GM23338 (cell line): ENCODE measurements at regions not wholly inside any gene's neighbourhood (a gene's known extent, or its start where the extent isn't known, plus 50 kb on each side); places are given as distances from the start of the nearest gene placed in this dataset.

ENCODE experiments used
- ATAC-seq: fragments of 200-7000 bp; cut with Tn5 transposase; 3 replicates; pipeline ENCODE4 v1.9.1; 2020
- DNase-seq: peaks from one replicate; pipeline ENCODE4 v3.0.0-alpha.2; 2015; ENCODE audit warnings: low spot score
- H2AFZ ChIP-seq: fragments of 200-600 bp; sonication (generic); 2 replicates; pipeline ENCODE4 v1.8.0; 2016; ENCODE audit warnings: antibody characterized with exemption, mild to moderate bottlenecking, moderate library complexity
- H3F3A ChIP-seq: fragments of 200-600 bp; sonication (generic); replicated peaks from 2 replicates; pipeline ENCODE4 v1.8.0; 2017; ENCODE audit warnings: antibody characterized with exemption, mixed run types, low read depth
- H3K27ac ChIP-seq: fragments of 200-600 bp; sonication (generic); 2 replicates; pipeline ENCODE4 v1.6.1; 2016; ENCODE audit warnings: low read depth
- H3K27me3 ChIP-seq: fragments of 200-600 bp; sonication (generic); 2 replicates; pipeline ENCODE4 v1.8.0; 2016; ENCODE audit warnings: mild to moderate bottlenecking, mixed run types, moderate library complexity; ENCODE audit not compliant: insufficient read depth
- H3K36me3 ChIP-seq: fragments of 200-600 bp; sonication (generic); 2 replicates; pipeline ENCODE4 v1.8.0; 2016; ENCODE audit warnings: mild to moderate bottlenecking; ENCODE audit not compliant: insufficient read depth
- H3K4me1 ChIP-seq: fragments of 200-600 bp; sonication (generic); 2 replicates; pipeline ENCODE4 v1.8.0; 2016; ENCODE audit warnings: mild to moderate bottlenecking, moderate library complexity; ENCODE audit not compliant: insufficient read depth
- H3K4me2 ChIP-seq: fragments of 200-600 bp; sonication (generic); 2 replicates; pipeline ENCODE4 v1.7.1; 2017; ENCODE audit warnings: mixed run types
- H3K4me3 ChIP-seq: fragments of 200-600 bp; sonication (generic); 2 replicates; pipeline ENCODE4 v1.6.1; 2016; ENCODE audit warnings: mixed run types
- H3K79me2 ChIP-seq: fragments of 200-600 bp; sonication (generic); replicated peaks from 2 replicates; pipeline ENCODE4 v1.8.0; 2017; ENCODE audit warnings: mild to moderate bottlenecking; ENCODE audit not compliant: insufficient read depth
- H3K9me2 ChIP-seq: fragments of 200-600 bp; sonication (generic); 2 replicates; pipeline ENCODE4 v1.8.0; 2017; ENCODE audit not compliant: insufficient read depth
- H4K20me1 ChIP-seq: fragments of 200-600 bp; sonication (generic); replicated peaks from 2 replicates; pipeline ENCODE4 v1.8.0; 2017; ENCODE audit warnings: mild to moderate bottlenecking; ENCODE audit not compliant: insufficient read depth
- H3K27ac Mint-ChIP-seq: 2 replicates; pipeline ENCODE4 v1.8.0; 2020; ENCODE audit warnings: inconsistent platforms, mild to moderate bottlenecking, moderate library complexity, mixed read lengths
- H3K27me3 Mint-ChIP-seq: 3 replicates; pipeline ENCODE4 v1.8.0; 2022; ENCODE audit warnings: low read depth, mild to moderate bottlenecking, moderate library complexity, mixed read lengths, inconsistent platforms; ENCODE audit not compliant: insufficient read depth, poor library complexity
- H3K36me3 Mint-ChIP-seq: 3 replicates; pipeline ENCODE4 v1.8.0; 2021; ENCODE audit warnings: low read depth, mild to moderate bottlenecking, inconsistent platforms, moderate library complexity, mixed read lengths
- H3K4me1 Mint-ChIP-seq: 3 replicates; pipeline ENCODE4 v1.8.0; 2020; ENCODE audit warnings: mild to moderate bottlenecking, inconsistent platforms, mixed read lengths
- H3K4me3 Mint-ChIP-seq: 3 replicates; pipeline ENCODE4 v1.8.0; 2021; ENCODE audit warnings: moderate library complexity, mild to moderate bottlenecking, inconsistent platforms, mixed read lengths
- H3K9me3 Mint-ChIP-seq: 3 replicates; pipeline ENCODE4 v1.8.0; 2020; ENCODE audit warnings: moderate library complexity, mild to moderate bottlenecking, inconsistent platforms, mixed read lengths
- CREB1 ChIP-seq: fragments of 250-450 bp; sonication (Bioruptor Pico); IDR thresholded peaks from 2 replicates; pipeline ENCODE4 v1.5.0; 2020; ENCODE audit warnings: low read depth, mild to moderate bottlenecking, moderate library complexity
- EZH2 ChIP-seq: fragments of 200-600 bp; sonication (generic); IDR thresholded peaks from one replicate; pipeline ENCODE4 v1.8.0; 2017; ENCODE audit warnings: antibody characterized with exemption, mild to moderate bottlenecking, low read depth; ENCODE audit not compliant: unreplicated experiment
- EZH2phosphoT487 ChIP-seq: fragments of 200-600 bp; sonication (generic); IDR thresholded peaks from one replicate; pipeline ENCODE4 v1.8.1; 2018; ENCODE audit warnings: antibody characterized with exemption; ENCODE audit not compliant: unreplicated experiment
- JUNB ChIP-seq: IDR thresholded peaks from one replicate; pipeline ENCODE4 v1.6.1; 2016; ENCODE audit warnings: antibody characterized with exemption; ENCODE audit not compliant: unreplicated experiment
- NANOG ChIP-seq: IDR thresholded peaks from 2 replicates; pipeline ENCODE4 v1.6.1; 2016; ENCODE audit warnings: antibody characterized with exemption, borderline replicate concordance
- POLR2AphosphoS5 ChIP-seq: IDR thresholded peaks from 2 replicates; pipeline ENCODE4 v1.6.1; 2016; ENCODE audit warnings: antibody characterized with exemption, low read depth
- STAT1 ChIP-seq: IDR thresholded peaks from one replicate; pipeline ENCODE4 v1.6.1; 2016; ENCODE audit warnings: antibody characterized with exemption; ENCODE audit not compliant: unreplicated experiment
- ZNF114 ChIP-seq: fragments of 250-450 bp; sonication (Bioruptor Pico); IDR thresholded peaks from 2 replicates; pipeline ENCODE4 v1.5.0; 2020; ENCODE audit warnings: mild to moderate bottlenecking, moderate library complexity
- TF ChIP-seq, protein P1 (sequence below): fragments of 250-450 bp; sonication (Bioruptor Pico); IDR thresholded peaks from 2 replicates; pipeline ENCODE4 v1.5.0; 2020; ENCODE audit warnings: mild to moderate bottlenecking, moderate library complexity

DNA sequence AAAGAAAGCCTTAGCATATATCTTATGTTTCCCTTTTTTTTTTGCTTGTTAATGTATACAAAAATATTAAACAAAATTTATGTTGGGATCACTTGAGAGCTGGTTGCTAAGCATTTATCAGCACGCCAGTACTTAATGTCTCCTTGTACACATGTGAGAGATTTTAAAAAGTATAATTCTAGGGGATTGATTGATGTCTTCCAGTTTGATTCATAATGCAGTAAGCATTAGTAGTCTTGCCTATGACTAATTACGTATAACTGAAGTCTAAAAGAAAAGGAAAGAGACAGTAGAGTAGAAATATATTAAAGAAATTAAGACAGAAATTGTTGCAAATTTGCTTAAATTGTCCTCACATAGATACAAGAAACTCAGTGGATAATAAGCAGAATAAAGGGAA lies 1630.4 kb upstream of the B3GALT2 start:
- TF ChIP-seq POLR2AphosphoS5 (no peak), STAT1 (no peak), CREB1 (no peak), ZNF114 (CRISPR knock-in tag) (no peak), EZH2 (no peak)
- H3K4me1 Mint-ChIP-seq, result no peaks in the 10 kb centered on the region

DNA sequence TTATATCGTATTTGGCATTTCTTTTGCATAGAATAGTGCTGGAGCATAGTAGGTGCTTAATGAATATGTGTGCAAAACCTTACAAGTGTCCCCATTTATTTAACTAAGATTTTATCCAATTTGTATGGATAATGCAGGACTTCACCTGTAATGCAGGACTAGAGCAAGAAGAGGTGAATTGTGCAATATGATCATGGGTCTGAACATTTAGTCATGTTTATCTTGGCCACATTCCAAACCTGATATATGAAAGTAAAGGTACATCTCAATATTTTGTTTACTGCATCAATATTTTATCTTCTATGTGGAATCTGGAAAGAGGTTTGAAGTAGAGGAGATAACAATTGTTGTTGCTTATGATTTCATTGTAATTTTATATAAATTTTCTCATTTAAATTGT lies 1626.7 kb upstream of the B3GALT2 start:
- no peaks in the 10 kb centered on the region for H3K79me2 ChIP-seq
- DNase-seq (no peak), ATAC-seq (no peak)
- Mint-ChIP-seq H3K4me1 (no peaks in the 10 kb centered on the region), H3K9me3 (peaks cover 4% of the 10 kb centered on the region; the same call in 2 of the 3 replicates), H3K36me3 (peaks cover 4% of the 10 kb centered on the region; the same call in 1 of the 3 replicates), H3K27ac (no peak overlapping the region), H3K4me3 (no peak overlapping the region), H3K27me3 (no peaks in the 10 kb centered on the region)
- no peaks in the 10 kb centered on the region for H3F3A ChIP-seq
- no peak overlapping the region for H3K4me3 ChIP-seq
- no peak overlapping the region for H2AFZ ChIP-seq
- H3K36me3 ChIP-seq, result 0 out of 2 replicates have a peak, but pooled peaks cover 1% of the 10 kb centered on the region
- no peak overlapping the region for H3K27ac ChIP-seq
- no peak for TF ChIP-seq CREB1
- no peak for TF ChIP-seq NANOG
- TF ChIP-seq EZH2, result no peak
- TF ChIP-seq, protein P1, sequence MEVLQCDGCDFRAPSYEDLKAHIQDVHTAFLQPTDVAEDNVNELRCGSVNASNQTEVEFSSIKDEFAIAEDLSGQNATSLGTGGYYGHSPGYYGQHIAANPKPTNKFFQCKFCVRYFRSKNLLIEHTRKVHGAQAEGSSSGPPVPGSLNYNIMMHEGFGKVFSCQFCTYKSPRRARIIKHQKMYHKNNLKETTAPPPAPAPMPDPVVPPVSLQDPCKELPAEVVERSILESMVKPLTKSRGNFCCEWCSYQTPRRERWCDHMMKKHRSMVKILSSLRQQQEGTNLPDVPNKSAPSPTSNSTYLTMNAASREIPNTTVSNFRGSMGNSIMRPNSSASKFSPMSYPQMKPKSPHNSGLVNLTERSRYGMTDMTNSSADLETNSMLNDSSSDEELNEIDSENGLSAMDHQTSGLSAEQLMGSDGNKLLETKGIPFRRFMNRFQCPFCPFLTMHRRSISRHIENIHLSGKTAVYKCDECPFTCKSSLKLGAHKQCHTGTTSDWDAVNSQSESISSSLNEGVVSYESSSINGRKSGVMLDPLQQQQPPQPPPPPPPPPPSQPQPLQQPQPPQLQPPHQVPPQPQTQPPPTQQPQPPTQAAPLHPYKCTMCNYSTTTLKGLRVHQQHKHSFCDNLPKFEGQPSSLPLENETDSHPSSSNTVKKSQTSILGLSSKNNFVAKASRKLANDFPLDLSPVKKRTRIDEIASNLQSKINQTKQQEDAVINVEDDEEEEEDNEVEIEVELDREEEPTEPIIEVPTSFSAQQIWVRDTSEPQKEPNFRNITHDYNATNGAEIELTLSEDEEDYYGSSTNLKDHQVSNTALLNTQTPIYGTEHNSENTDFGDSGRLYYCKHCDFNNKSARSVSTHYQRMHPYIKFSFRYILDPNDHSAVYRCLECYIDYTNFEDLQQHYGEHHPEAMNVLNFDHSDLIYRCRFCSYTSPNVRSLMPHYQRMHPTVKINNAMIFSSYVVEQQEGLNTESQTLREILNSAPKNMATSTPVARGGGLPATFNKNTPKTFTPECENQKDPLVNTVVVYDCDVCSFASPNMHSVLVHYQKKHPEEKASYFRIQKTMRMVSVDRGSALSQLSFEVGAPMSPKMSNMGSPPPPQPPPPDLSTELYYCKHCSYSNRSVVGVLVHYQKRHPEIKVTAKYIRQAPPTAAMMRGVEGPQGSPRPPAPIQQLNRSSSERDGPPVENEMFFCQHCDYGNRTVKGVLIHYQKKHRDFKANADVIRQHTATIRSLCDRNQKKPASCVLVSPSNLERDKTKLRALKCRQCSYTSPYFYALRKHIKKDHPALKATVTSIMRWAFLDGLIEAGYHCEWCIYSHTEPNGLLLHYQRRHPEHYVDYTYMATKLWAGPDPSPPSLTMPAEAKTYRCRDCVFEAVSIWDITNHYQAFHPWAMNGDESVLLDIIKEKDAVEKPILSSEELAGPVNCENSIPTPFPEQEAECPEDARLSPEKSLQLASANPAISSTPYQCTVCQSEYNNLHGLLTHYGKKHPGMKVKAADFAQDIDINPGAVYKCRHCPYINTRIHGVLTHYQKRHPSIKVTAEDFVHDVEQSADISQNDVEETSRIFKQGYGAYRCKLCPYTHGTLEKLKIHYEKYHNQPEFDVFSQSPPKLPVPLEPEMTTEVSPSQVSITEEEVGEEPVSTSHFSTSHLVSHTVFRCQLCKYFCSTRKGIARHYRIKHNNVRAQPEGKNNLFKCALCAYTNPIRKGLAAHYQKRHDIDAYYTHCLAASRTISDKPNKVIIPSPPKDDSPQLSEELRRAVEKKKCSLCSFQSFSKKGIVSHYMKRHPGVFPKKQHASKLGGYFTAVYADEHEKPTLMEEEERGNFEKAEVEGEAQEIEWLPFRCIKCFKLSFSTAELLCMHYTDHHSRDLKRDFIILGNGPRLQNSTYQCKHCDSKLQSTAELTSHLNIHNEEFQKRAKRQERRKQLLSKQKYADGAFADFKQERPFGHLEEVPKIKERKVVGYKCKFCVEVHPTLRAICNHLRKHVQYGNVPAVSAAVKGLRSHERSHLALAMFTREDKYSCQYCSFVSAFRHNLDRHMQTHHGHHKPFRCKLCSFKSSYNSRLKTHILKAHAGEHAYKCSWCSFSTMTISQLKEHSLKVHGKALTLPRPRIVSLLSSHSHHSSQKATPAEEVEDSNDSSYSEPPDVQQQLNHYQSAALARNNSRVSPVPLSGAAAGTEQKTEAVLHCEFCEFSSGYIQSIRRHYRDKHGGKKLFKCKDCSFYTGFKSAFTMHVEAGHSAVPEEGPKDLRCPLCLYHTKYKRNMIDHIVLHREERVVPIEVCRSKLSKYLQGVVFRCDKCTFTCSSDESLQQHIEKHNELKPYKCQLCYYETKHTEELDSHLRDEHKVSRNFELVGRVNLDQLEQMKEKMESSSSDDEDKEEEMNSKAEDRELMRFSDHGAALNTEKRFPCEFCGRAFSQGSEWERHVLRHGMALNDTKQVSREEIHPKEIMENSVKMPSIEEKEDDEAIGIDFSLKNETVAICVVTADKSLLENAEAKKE (CRISPR knock-in tag), result no peak
- no peak for TF ChIP-seq JUNB
- no peak for TF ChIP-seq EZH2phosphoT487
- no peak overlapping the region for H3K4me2 ChIP-seq
- no peaks in the 10 kb centered on the region for H3K27me3 ChIP-seq
- H3K4me1 ChIP-seq, result no peaks in the 10 kb centered on the region
- H4K20me1 ChIP-seq, result no peaks in the 10 kb centered on the region
- 0 out of 2 replicates have a peak, but pooled peaks cover 2% of the 10 kb centered on the region for H3K9me2 ChIP-seq

More for the DNA sequence above, 1630.4 kb upstream of the B3GALT2 start:
- Histone ChIP-seq H3K79me2 (no peaks in the 10 kb centered on the region), H3K4me3 (no peak overlapping the region), H3K27ac (no peak overlapping the region), H3K4me2 (no peak overlapping the region), H3K27me3 (no peaks in the 10 kb centered on the region), H2AFZ (no peak overlapping the region), H4K20me1 (no peaks in the 10 kb centered on the region), H3K9me2 (0 out of 2 replicates have a peak, but pooled peaks cover 2% of the 10 kb centered on the region), H3K4me1 (no peaks in the 10 kb centered on the region), H3F3A (no peaks in the 10 kb centered on the region), H3K36me3 (no peaks in the 10 kb centered on the region)
- DNase-seq (no peak), ATAC-seq (no peak)
- no peak overlapping the region for H3K4me3 Mint-ChIP-seq
- no peaks in the 10 kb centered on the region for H3K36me3 Mint-ChIP-seq
- H3K27me3 Mint-ChIP-seq, result no peaks in the 10 kb centered on the region
- H3K27ac Mint-ChIP-seq, result no peak overlapping the region
- H3K9me3 Mint-ChIP-seq, result no peaks in the 10 kb centered on the region
